GM21576 (cell line): ENCODE measurements at regions not wholly inside any gene's neighbourhood (a gene's known extent, or its start where the extent isn't known, plus 50 kb on each side); places are given as distances from the start of the nearest gene placed in this dataset.
"Not testable (repeated sequence)": the region's sequence is repeated elsewhere in the genome, so short reads cannot be mapped to it uniquely, and the experiment has no call there.

ENCODE experiments used
- ATAC-seq: cut with Tn5 transposase; IDR thresholded peaks from one replicate; pipeline ENCODE4 v1.9.1; 2021; ENCODE audit warnings: mild to moderate bottlenecking, moderate library complexity; ENCODE audit not compliant: unreplicated experiment

DNA sequence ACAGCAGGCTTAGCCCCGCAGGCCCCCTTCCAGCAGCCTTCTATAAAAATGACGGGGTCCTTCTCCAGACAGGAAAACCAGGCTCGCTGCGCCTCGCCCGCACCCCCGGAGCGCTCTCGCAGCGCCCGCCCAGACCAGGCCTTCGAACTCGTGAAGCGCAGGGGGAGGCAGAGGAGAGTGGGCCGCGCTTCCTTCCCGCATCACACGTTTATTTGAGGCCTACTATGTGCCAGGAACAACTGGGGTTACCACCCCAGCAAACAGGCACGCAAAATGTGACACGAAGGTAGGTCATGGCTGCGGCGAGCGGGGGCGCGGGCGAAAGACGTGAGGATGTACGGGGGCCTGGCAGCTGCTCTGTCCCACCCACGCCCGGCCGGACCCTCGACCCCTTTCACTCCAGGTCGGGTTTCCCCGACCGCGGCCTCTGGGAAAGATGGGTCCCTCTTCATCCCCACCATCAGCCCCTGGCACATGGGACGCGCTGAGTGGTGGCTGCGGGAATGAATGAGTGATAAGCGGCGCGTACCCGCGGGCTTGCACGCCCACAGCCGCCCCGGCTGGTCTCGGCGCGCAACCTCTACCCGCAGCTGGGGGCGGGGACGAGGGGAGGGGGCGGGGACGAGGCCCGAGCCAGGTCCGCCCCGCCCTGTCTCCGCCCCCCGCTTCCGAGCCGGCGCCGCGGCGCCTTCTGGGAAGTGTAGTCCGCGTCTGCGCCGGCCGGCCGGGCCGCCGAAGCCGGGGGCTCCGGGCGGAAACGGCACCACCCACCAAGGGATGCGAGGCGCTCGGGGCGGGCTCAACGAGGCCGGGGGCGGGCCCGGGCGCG, 59.1 kb downstream of the ZNF467 start:
- peak; percentile 88 for ATAC-seq

DNA sequence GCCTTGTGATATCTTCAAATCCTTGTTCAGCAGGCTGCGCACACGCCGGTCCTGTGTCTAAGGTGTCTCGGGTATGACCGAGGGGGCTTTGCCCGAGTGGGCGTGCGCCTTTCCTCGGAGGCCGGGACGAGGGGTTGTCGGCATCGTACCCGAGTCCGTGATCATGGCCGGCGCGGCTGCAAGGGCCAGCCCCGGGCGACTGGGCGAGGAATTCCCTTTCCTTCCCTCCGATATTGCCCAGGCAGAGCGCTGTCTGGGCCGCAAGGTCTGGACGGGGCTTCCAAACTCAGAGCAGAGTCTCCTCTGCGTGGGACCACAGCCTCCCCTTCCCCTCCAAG, 59.7 kb downstream of the ZNF467 start:
- no peak for ATAC-seq

DNA sequence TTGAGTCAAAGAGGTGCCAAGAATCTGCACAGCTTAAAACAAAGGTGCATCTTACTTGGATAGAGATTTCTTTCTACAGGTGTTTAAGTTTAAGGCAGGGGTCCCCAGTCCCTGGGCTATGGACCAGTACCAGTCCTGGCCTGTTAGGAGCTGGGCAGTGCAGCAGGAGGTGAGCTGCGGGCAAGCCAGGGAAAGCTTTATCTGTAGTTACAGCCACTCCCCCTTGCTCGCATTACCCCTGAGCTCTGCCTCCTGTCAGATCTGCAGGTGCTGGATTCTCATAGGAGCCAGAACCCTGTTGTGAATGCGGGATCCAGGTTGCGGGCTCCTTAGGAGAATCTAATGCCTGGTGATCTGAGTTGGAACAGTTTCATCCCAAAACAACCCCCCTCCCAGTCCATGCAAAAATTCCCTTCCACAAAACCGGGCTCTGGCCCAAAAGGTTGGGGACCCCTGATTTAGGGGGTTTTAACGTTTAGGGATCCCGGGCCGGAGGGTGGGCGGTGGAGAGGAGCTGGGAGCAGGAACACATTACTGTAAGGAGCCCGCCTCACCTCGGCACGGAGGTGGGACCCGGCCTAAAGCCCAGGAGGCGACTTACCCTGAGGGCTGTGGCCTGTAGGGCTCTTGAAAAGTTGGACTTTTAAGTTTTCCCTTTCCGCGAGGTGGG, 60.2 kb downstream of the ZNF467 start:
- ATAC-seq = no peak

DNA sequence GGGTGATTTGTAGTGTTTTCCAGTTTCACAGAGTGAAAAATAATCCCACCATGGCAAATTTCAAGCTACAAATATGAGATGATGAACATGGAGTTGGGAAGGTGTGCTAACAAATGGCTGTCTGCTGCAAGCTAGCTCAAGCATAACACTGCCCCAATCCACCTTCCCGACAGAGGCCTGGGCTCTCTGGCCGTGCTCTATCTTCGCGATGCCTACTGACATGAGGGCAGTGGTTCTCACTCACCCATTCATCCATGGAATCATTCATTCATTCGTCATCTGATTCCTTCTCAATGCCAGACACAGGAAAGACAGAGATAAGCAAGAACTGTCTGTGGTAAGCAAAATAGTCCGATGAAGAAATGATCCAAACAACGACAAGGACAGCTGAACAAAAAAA, 65.4 kb downstream of the ZNF467 start:
- ATAC-seq = no peak

- no peak for ATAC-seq
These were observed 65.9 kb downstream of the ZNF467 start for GRCh38 chr7:149707448-149707886.

DNA sequence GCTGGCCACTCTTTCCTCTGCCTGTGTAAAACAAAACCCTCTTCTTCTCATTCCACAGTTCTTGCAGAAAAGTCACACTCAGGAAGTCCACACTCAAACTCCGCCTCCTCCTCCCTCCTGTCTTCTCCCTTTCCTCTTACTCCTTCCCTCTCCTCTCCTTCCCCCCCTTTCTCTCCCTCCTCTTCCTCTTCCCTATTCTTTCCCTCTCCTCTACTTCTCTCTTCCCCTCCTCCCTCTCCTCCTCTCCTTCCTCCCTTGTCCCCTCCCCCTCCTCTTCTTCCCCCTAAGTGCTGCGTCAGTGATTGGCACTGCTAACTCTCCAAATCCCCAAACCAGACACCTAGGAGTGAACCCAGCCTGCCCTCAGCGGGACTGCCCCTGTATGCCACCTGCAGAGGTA, 67.0 kb downstream of the ZNF467 start:
- ATAC-seq = no peak

GRCh38 chr7:149704507-149704906, 68.9 kb downstream of the ZNF467 start:
- no peak for ATAC-seq

GRCh38 chr7:149703044-149703650, 70.2 kb downstream of the ZNF467 start:
- ATAC-seq = no peak

GRCh38 chr7:149701495-149702240, 71.7 kb downstream of the ZNF467 start:
- ATAC-seq = no peak

DNA sequence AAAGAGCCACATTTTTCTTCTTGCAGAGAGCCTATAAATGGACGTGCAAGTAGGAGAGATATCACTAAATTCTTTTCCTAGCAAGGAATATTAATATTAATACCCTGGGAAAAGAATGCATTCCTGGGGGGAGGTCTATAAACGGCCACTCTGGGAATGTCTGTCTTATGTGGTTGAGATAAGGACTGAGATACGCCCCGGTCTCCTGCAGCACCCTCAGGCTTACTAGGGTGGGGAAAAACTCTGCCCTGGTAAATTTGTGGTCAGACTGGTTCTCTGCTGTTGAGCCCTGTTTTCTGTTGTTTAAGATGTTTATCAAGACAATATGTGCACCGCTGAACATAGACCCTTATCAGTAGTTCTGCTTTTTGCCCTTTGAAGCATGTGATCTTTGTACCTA, 75.6 kb downstream of the ZNF467 start:
- not testable (repeated sequence) for ATAC-seq

GRCh38 chr7:149696280-149696679, 77.1 kb downstream of the ZNF467 start:
- no peak for ATAC-seq

- ATAC-seq = no peak
These were observed 80.8 kb downstream of the ZNF467 start for GRCh38 chr7:149692557-149692982.

GRCh38 chr7:149692056-149692455, 81.3 kb downstream of the ZNF467 start:
- ATAC-seq = no peak

GRCh38 chr7:149690688-149691446, 82.5 kb downstream of the ZNF467 start:
- no peak for ATAC-seq

DNA sequence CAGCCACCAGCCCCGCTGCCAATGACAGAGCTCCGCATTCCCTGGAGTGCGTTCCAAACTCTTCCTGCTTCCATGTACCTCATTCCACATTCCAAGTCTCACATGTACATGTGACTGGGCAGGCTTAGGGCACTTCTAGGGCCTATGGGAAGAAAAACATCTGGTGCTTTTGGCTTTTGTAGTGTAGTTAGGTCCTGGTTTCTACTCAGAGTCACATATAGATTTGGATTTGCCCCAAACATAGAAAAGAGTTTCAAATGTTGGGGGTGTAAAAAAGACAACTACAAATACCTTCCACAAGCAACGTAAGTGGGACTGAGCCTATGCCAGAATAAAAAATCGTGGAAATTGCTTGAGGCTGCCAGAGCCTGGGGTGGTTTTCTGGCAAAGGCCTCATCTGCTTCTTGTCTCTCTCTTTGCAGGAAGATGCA, 84.1 kb downstream of the ZNF467 start:
- no peak for ATAC-seq

GRCh38 chr7:149688836-149689235, 84.6 kb downstream of the ZNF467 start:
- no peak for ATAC-seq

- not testable (repeated sequence) for ATAC-seq
These were observed 85.6 kb downstream of the ZNF467 start for GRCh38 chr7:149687820-149688219.

DNA sequence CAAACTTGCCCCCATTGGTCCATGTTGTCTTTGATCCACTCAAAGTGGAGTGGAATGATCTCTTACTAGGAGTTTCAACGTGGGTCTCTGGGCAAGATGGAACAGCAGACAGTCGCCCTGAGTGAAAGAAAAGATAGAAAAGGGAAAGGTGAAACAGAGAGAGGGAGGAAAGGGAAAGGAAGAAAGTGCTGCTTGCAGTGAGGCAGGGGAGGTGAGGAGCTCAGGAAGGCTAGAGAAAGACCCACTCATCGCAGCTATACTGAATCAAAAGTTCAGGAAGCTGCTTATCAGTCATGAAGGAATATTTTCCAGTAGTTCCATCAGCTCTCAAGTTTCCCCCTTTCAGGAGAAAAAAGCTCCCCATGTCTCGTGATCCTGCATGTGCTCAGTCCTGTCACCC, 86.9 kb downstream of the ZNF467 start:
- no peak for ATAC-seq

DNA sequence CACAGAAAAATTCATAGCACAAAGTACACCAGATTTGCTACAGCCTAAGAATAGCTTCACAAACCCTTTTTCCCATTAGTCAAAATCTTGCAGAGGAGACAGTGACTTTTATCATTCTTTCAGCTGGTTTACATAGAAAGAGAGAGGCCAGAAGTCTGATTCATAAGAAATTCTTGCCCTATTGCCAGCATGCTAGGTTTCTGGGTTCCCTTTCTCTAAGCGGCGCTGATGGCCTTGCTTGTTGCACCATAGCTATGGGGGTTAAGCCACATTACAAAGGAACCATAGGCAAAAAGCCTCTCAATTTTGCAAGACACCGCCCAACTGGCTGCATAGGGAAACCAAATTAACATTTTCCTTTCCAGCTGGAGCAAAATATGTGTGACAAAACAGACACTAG, 87.4 kb downstream of the ZNF467 start:
- ATAC-seq = no peak

- no peak for ATAC-seq
These were observed 87.9 kb downstream of the ZNF467 start for GRCh38 chr7:149685455-149685854.

DNA sequence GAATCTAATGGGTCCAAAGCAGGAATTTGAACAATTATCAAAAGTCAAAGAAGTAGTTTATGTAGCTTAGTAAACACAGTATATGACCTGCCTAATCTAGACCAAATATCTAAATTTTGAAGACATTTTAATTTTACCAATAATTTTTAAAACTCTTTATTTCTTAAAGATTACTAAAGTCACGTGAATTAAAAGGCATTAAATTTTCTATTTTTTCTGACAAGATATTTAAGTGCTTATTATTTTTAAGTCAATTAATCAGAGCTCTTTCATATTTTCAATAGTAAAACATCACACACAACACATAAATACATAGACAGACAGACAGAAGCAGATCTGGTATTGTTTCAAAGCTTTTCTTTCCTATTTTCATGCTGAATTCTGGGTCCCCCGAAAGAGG, 89.5 kb downstream of the ZNF467 start:
- no peak for ATAC-seq
